NCI-H226 (cell line): ENCODE measurements at regions not wholly inside any gene's neighbourhood (a gene's known extent, or its start where the extent isn't known, plus 50 kb on each side); places are given as distances from the start of the nearest gene placed in this dataset.

Experiments used
- DNase-seq: peaks from one replicate; pipeline ENCODE4 v3.0.0-alpha.2; 2015

GRCh38 chr16:61596655-61597054, 439.6 kb downstream of the CDH8 start:
- DNase-seq = no peak

GRCh38 chr16:61595605-61596004, 440.6 kb downstream of the CDH8 start:
- DNase-seq = no peak

- DNase-seq = no peak
Measured at GRCh38 chr16:61590577-61590976, 445.7 kb downstream of the CDH8 start.

GRCh38 chr16:61587526-61587925, 448.7 kb downstream of the CDH8 start:
- no peak for DNase-seq

GRCh38 chr16:61581417-61582046, 454.7 kb downstream of the CDH8 start:
- no peak for DNase-seq

- DNase-seq = no peak
Measured at GRCh38 chr16:61580579-61580978, 455.7 kb downstream of the CDH8 start.

GRCh38 chr16:61579195-61579594, 457.0 kb downstream of the CDH8 start:
- DNase-seq = no peak

- DNase-seq = no peak
Measured at GRCh38 chr16:61576476-61576875, 459.8 kb downstream of the CDH8 start.

- no peak for DNase-seq
Measured at GRCh38 chr16:61575617-61576016, 460.6 kb downstream of the CDH8 start.

- no peak for DNase-seq
Measured at GRCh38 chr16:61569028-61569427, 467.2 kb downstream of the CDH8 start.

- no peak for DNase-seq
Measured at GRCh38 chr16:61564716-61565115, 471.5 kb downstream of the CDH8 start.

- DNase-seq = no peak
Measured at GRCh38 chr16:61555718-61556441, 480.4 kb downstream of the CDH8 start.

GRCh38 chr16:61549327-61549726, 486.9 kb downstream of the CDH8 start:
- DNase-seq = no peak

GRCh38 chr16:61547626-61548025, 488.6 kb downstream of the CDH8 start:
- DNase-seq = no peak

- DNase-seq = no peak
Measured at GRCh38 chr16:61544165-61544564, 492.1 kb downstream of the CDH8 start.

- DNase-seq = no peak
Measured at GRCh38 chr16:61540216-61540615, 496.0 kb downstream of the CDH8 start.

- DNase-seq = no peak
Measured at GRCh38 chr16:61530697-61531096, 505.5 kb downstream of the CDH8 start.

GRCh38 chr16:61500851-61501250, 535.4 kb downstream of the CDH8 start:
- no peak for DNase-seq

GRCh38 chr16:61480250-61480649, 556.0 kb downstream of the CDH8 start:
- DNase-seq = no peak

- no peak for DNase-seq
Measured at GRCh38 chr16:61471737-61472136, 564.5 kb downstream of the CDH8 start.

GRCh38 chr16:61471023-61471422, 565.2 kb downstream of the CDH8 start:
- DNase-seq = no peak

- no peak for DNase-seq
Measured at GRCh38 chr16:61465285-61465684, 571.0 kb downstream of the CDH8 start.

- DNase-seq = no peak
Measured at GRCh38 chr16:61460020-61460419, 576.2 kb downstream of the CDH8 start.

GRCh38 chr16:61435346-61435745, 600.9 kb downstream of the CDH8 start:
- no peak for DNase-seq

- DNase-seq = no peak
Measured at GRCh38 chr16:61432421-61432820, 603.8 kb downstream of the CDH8 start.
